RPMI7951 (cell line): ENCODE measurements at regions not wholly inside any gene's neighbourhood (a gene's known extent, or its start where the extent isn't known, plus 50 kb on each side); places are given as distances from the start of the nearest gene placed in this dataset.
"Not testable (repeated sequence)": the region's sequence is repeated elsewhere in the genome, so short reads cannot be mapped to it uniquely, and the experiment has no call there.

Experiments
- DNase-seq: peaks from one replicate; pipeline ENCODE4 v3.0.0-alpha.2; 2012; ENCODE audit warnings: low read depth

- DNase-seq: no peak
These were observed 80.2 kb upstream of the DMRT1 start for GRCh38 chr9:761176-761792.

- no peak for DNase-seq
These were observed 79.5 kb upstream of the DMRT1 start for GRCh38 chr9:761793-762560.

GRCh38 chr9:763692-764091 is 77.8 kb upstream of the DMRT1 start:
- DNase-seq: no peak

- peak; percentile 89 for DNase-seq
These were observed 77.4 kb upstream of the DMRT1 start for GRCh38 chr9:764105-764524.

- no peak for DNase-seq
These were observed 76.5 kb upstream of the DMRT1 start for GRCh38 chr9:764986-765385.

GRCh38 chr9:767061-767561 is 74.4 kb upstream of the DMRT1 start:
- DNase-seq: not testable (repeated sequence)

GRCh38 chr9:776086-776485 is 65.4 kb upstream of the DMRT1 start:
- no peak for DNase-seq

- DNase-seq: no peak
These were observed 63.5 kb upstream of the DMRT1 start for GRCh38 chr9:777978-778377.

- DNase-seq: no peak
These were observed 57.3 kb upstream of the DMRT1 start for GRCh38 chr9:784202-784601.

- no peak for DNase-seq
These were observed 56.6 kb upstream of the DMRT1 start for GRCh38 chr9:784916-785315.

- DNase-seq: no peak
These were observed 55.5 kb upstream of the DMRT1 start for GRCh38 chr9:785997-786396.

- no peak for DNase-seq
These were observed 55.1 kb upstream of the DMRT1 start for GRCh38 chr9:786405-786804.

- DNase-seq: no peak
These were observed 52.7 kb upstream of the DMRT1 start for GRCh38 chr9:788777-789176.
